K562 (cell line): ENCODE measurements at regions not wholly inside any gene's neighbourhood (a gene's known extent, or its start where the extent isn't known, plus 50 kb on each side); places are given as distances from the start of the nearest gene placed in this dataset.

Source experiments
- ATAC-seq: fragments of 200-7000 bp; cut with Tn5 transposase; 3 replicates; pipeline ENCODE4 v1.9.1; 2020; ENCODE audit warnings: moderate library complexity
- BruUV-seq: library from RNA; stranded (reverse); fragments of 400-500 nt; replicated peaks from 2 replicates; lab custom pipeline; 2021; lab: Mats Ljungman, UMichigan
- CTCF ChIA-PET: fragments of 300-600 bp; formaldehyde crosslinking; extraction: SDS; loops from one replicate; lab custom pipeline; 2021; ENCODE audit warnings: low intra/inter-chr PET ratio; lab: Yijun Ruan, JAX
- POLR2A ChIA-PET: fragments of 300-600, 350-650 bp; sonication (Branson Sonifier 250); formaldehyde crosslinking; extraction: SDS; loops from one replicate; lab custom pipeline; 2021; ENCODE audit warnings: antibody characterized with exemption, inconsistent platforms; lab: Yijun Ruan, JAX
- DNase-seq, 4 experiments: peaks; one replicate each; pipeline versions ENCODE4 v3.0.0 to v3.0.0-alpha.2; 2011 to 2018; ENCODE audit warnings: low spot score in 3 of 4, mixed read lengths in 3 of 4; ENCODE audit errors: extremely low read depth in 1 of 4
- FAIRE-seq: peaks from 2 replicates; lab custom pipeline; 2011; peaks lifted over from hg19 to GRCh38; lab: Jason Lieb, UNC
- H2AFZ ChIP-seq: 2 replicates; pipeline ENCODE4 v1.6.0; 2011; ENCODE audit warnings: low read depth, low read length, control low read depth, inconsistent platforms
- H3K27ac ChIP-seq: fragments of 200-600 bp; 3 replicates; pipeline ENCODE4 v1.8.0; 2011; ENCODE audit warnings: low read depth, mild to moderate bottlenecking, control low read depth, inconsistent platforms, low read length, moderate library complexity, mixed read lengths; ENCODE audit errors: extremely low read depth
- H3K27me3 ChIP-seq, 2 experiments: fragments of 300-600 bp in 1 of 2; 2 replicates in 1 of 2; 3 replicates in 1 of 2; pipeline versions ENCODE4 v1.6.0 to v1.8.0; 2011; ENCODE audit warnings: inconsistent platforms in 2 of 2, low read length in 2 of 2, mild to moderate bottlenecking in 1 of 2, mixed read lengths in 1 of 2, moderate library complexity in 1 of 2; ENCODE audit not compliant: control insufficient read depth in 2 of 2, insufficient read depth in 2 of 2
- H3K36me3 ChIP-seq: fragments of 300-600 bp; 3 replicates; pipeline ENCODE4 v1.8.0; 2011; ENCODE audit warnings: mild to moderate bottlenecking, low read length, inconsistent platforms; ENCODE audit not compliant: control insufficient read depth, insufficient read depth
- H3K4me1 ChIP-seq, 2 experiments: fragments of 200-600 bp in 1 of 2; replicated peaks in 1 of 2; 2 replicates in 1 of 2; 3 replicates in 1 of 2; pipeline versions ENCODE4 v1.5.1 to v1.8.0; 2011; ENCODE audit warnings: inconsistent platforms in 2 of 2, low read length in 2 of 2, mild to moderate bottlenecking in 1 of 2, mixed read lengths in 1 of 2, moderate library complexity in 1 of 2; ENCODE audit not compliant: control insufficient read depth in 2 of 2, insufficient read depth in 2 of 2
- H3K4me2 ChIP-seq: 2 replicates; pipeline ENCODE4 v1.6.1; 2011; ENCODE audit warnings: low read length, control low read depth, inconsistent platforms, mixed read lengths; ENCODE audit not compliant: insufficient read depth
- H3K4me3 ChIP-seq: fragments of 200-600 bp; sonication (generic), shearing (Covaris generic); 2 replicates; pipeline ENCODE4 v1.5.1; 2016; ENCODE audit warnings: control low read depth, inconsistent platforms
- H3K79me2 ChIP-seq: fragments of 200-600 bp; 3 replicates; pipeline ENCODE4 v1.8.0; 2011; ENCODE audit warnings: low read length, inconsistent platforms; ENCODE audit not compliant: control insufficient read depth, insufficient read depth
- H3K9ac ChIP-seq, 2 experiments: 2 replicates each; pipeline versions ENCODE4 v1.6.0 to v1.6.1; 2011; ENCODE audit warnings: low read depth in 2 of 2, low read length in 2 of 2, control low read depth in 1 of 2, inconsistent platforms in 1 of 2, mild to moderate bottlenecking in 1 of 2, mixed read lengths in 1 of 2; ENCODE audit not compliant: insufficient read depth in 1 of 2
- H3K9me1 ChIP-seq: one replicate; pipeline ENCODE4 v1.6.0; 2011; ENCODE audit warnings: inconsistent platforms, mild to moderate bottlenecking, low read length, moderate library complexity; ENCODE audit not compliant: control insufficient read depth, insufficient read depth
- H3K9me3 ChIP-seq: replicated peaks from 2 replicates; pipeline ENCODE4 v1.5.1; 2011; ENCODE audit warnings: low read depth, low read length, inconsistent platforms; ENCODE audit not compliant: control insufficient read depth, insufficient read depth
- H4K20me1 ChIP-seq: replicated peaks from 2 replicates; pipeline ENCODE4 v1.6.1; 2011; ENCODE audit warnings: low read length, inconsistent platforms, mixed read lengths; ENCODE audit not compliant: control insufficient read depth, insufficient read depth
- CBX1 ChIP-seq: sonication (generic); IDR thresholded peaks from 2 replicates; pipeline ENCODE4 v1.6.1; 2016; ENCODE audit warnings: antibody characterized with exemption, low read depth, mild to moderate bottlenecking
- CHD2 ChIP-seq: IDR thresholded peaks from 2 replicates; pipeline ENCODE4 v1.6.1; 2011; ENCODE audit warnings: low read depth, low read length
- FOXA1 ChIP-seq: fragments of 450-650 bp; IDR thresholded peaks from 2 replicates; pipeline ENCODE4 v1.6.1; 2016; ENCODE audit warnings: mild to moderate bottlenecking, borderline replicate concordance
- PRPF4 ChIP-seq: fragments of 200-400 bp; formaldehyde crosslinking; IDR thresholded peaks from one replicate; pipeline ENCODE4 v1.6.1; 2017; ENCODE audit warnings: low read length, low read depth, mild to moderate bottlenecking; ENCODE audit not compliant: insufficient read depth, poor library complexity, severe bottlenecking
- RCOR1 ChIP-seq, 2 experiments: IDR thresholded peaks; 2 replicates each; pipeline ENCODE4 v1.6.1; 2012; ENCODE audit warnings: low read depth in 2 of 2, low read length in 2 of 2, borderline replicate concordance in 1 of 2, improper control_type of control experiment in 1 of 2
- TRIM28 ChIP-seq: fragments of 450-650 bp; IDR thresholded peaks from 2 replicates; pipeline ENCODE4 v1.6.1; 2017
- USF1 ChIP-seq: sonication (generic); formaldehyde crosslinking; IDR thresholded peaks from 2 replicates; pipeline ENCODE4 v1.9.0; 2022; ENCODE audit warnings: mild to moderate bottlenecking, missing genetic modification reagents
- ZC3H11A ChIP-seq: IDR thresholded peaks from 2 replicates; pipeline ENCODE4 v1.6.1; 2012; ENCODE audit warnings: low read depth, low read length, improper control_type of control experiment
- ZFP30 ChIP-seq: fragments of 250-450 bp; sonication (Bioruptor Pico); IDR thresholded peaks from 2 replicates; pipeline ENCODE4 v1.8.0; 2022; ENCODE audit warnings: moderate library complexity, mild to moderate bottlenecking, inconsistent platforms, borderline replicate concordance
- WGBS: fragments of 100-300 bp; shearing (Covaris generic); methylation state at CpG from one replicate; pipeline ENCODE4 v1.1.6; 2016; ENCODE audit warnings: low coverage, mixed read lengths; ENCODE audit not compliant: insufficient coverage; ENCODE audit errors: missing lambda C conversion rate; 5-methylcytosine and 5-hydroxymethylcytosine counted together
- in situ Hi-C: fragments of 300-500 bp; cut with MboI; formaldehyde crosslinking; loops from 4 replicates; pipeline ENCODE4 v1.15.0; 2018; ENCODE audit warnings: inconsistent platforms, mixed read lengths
- intact Hi-C: fragments of 100-400 bp; cut with micrococcal nuclease; formaldehyde crosslinking; loops from 2 replicates; pipeline ENCODE4 v1.14.2; 2022
- TF ChIP-seq, protein P1 (sequence below): fragments of 450-650 bp; conservative IDR thresholded peaks from 2 replicates; pipeline ENCODE4 v1.6.1; 2016; ENCODE audit warnings: missing genetic modification characterization, low read depth, mild to moderate bottlenecking, missing compliant biosample characterization, moderate library complexity
- TF ChIP-seq, protein P2 (sequence below): fragments of 250-450 bp; sonication (Bioruptor Pico); IDR thresholded peaks from 2 replicates; pipeline ENCODE4 v1.6.1; 2021; ENCODE audit warnings: mild to moderate bottlenecking
- TF ChIP-seq, protein P3 (sequence below): sonication (generic); formaldehyde crosslinking; IDR thresholded peaks from 2 replicates; pipeline ENCODE4 v1.8.1; 2022; ENCODE audit warnings: missing genetic modification reagents
- TF ChIP-seq, protein P4 (sequence below): sonication (generic); formaldehyde crosslinking; IDR thresholded peaks from 2 replicates; pipeline ENCODE4 v1.8.0; 2022; ENCODE audit warnings: mild to moderate bottlenecking, low read depth, missing genetic modification reagents
- TF ChIP-seq, protein P5 (sequence below): fragments of 150-350 bp; conservative IDR thresholded peaks from 2 replicates; pipeline ENCODE4 v1.6.1; 2014; ENCODE audit warnings: low read length
- TF ChIP-seq, protein P6 (sequence below): fragments of 250-450 bp; sonication (Bioruptor Pico); IDR thresholded peaks from 2 replicates; pipeline ENCODE4 v1.8.0; 2021; ENCODE audit warnings: moderate library complexity, mild to moderate bottlenecking, inconsistent platforms

GRCh38 chr3:72313308-72313707, 528.4 kb upstream of the PROK2 start:
- Histone ChIP-seq H3K4me2 (no peak overlapping the region), H3K27me3 (no peaks in the 10 kb centered on the region), H3K4me3 (no peak overlapping the region), H3K4me1 (peaks cover 17 to 27% of the 10 kb centered on the region in 2 experiments), H3K36me3 (no peaks in the 10 kb centered on the region), H3K79me2 (no peaks in the 10 kb centered on the region), H3K27ac (no peak overlapping the region), H2AFZ (no peak overlapping the region), H4K20me1 (no peaks in the 10 kb centered on the region), H3K9me1 (no peaks in the 10 kb centered on the region), H3K9me3 (no peaks in the 10 kb centered on the region), H3K9ac (no peak overlapping the region)
- ChIA-PET POLR2A (interaction anchor here (0.5 to 0.6 kb wide), 2 partner anchors 9 to 29 kb away, joined by 3 to 4 read pairs; no protein-coding TSS in a partner anchor), CTCF (no interaction called here)
- DNase-seq (no peak), ATAC-seq (no peak), FAIRE-seq (no peak)
- WGBS: 80% methylated on average over 1 of the region's 1 CpG
- intact Hi-C loops (no loop called here), in situ Hi-C loops (no loop called here)
- BruUV-seq: no TSS peak
- no peak for TF ChIP-seq ZC3H11A
- TF ChIP-seq, protein P1, sequence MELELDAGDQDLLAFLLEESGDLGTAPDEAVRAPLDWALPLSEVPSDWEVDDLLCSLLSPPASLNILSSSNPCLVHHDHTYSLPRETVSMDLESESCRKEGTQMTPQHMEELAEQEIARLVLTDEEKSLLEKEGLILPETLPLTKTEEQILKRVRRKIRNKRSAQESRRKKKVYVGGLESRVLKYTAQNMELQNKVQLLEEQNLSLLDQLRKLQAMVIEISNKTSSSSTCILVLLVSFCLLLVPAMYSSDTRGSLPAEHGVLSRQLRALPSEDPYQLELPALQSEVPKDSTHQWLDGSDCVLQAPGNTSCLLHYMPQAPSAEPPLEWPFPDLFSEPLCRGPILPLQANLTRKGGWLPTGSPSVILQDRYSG (tag): no peak
- TF ChIP-seq CHD2: no peak
- TF ChIP-seq, protein P2, sequence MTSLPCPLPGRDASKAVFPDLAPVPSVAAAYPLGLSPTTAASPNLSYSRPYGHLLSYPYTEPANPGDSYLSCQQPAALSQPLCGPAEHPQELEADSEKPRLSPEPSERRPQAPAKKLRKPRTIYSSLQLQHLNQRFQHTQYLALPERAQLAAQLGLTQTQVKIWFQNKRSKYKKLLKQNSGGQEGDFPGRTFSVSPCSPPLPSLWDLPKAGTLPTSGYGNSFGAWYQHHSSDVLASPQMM: no peak
- TF ChIP-seq, protein P3, sequence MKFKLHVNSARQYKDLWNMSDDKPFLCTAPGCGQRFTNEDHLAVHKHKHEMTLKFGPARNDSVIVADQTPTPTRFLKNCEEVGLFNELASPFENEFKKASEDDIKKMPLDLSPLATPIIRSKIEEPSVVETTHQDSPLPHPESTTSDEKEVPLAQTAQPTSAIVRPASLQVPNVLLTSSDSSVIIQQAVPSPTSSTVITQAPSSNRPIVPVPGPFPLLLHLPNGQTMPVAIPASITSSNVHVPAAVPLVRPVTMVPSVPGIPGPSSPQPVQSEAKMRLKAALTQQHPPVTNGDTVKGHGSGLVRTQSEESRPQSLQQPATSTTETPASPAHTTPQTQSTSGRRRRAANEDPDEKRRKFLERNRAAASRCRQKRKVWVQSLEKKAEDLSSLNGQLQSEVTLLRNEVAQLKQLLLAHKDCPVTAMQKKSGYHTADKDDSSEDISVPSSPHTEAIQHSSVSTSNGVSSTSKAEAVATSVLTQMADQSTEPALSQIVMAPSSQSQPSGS (CRISPR knock-in tag): no peak
- no peak for TF ChIP-seq PRPF4
- TF ChIP-seq, protein P4, sequence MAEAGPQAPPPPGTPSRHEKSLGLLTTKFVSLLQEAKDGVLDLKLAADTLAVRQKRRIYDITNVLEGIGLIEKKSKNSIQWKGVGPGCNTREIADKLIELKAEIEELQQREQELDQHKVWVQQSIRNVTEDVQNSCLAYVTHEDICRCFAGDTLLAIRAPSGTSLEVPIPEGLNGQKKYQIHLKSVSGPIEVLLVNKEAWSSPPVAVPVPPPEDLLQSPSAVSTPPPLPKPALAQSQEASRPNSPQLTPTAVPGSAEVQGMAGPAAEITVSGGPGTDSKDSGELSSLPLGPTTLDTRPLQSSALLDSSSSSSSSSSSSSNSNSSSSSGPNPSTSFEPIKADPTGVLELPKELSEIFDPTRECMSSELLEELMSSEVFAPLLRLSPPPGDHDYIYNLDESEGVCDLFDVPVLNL (CRISPR knock-in tag): no peak
- TF ChIP-seq CBX1: no peak
- TF ChIP-seq, protein P5, sequence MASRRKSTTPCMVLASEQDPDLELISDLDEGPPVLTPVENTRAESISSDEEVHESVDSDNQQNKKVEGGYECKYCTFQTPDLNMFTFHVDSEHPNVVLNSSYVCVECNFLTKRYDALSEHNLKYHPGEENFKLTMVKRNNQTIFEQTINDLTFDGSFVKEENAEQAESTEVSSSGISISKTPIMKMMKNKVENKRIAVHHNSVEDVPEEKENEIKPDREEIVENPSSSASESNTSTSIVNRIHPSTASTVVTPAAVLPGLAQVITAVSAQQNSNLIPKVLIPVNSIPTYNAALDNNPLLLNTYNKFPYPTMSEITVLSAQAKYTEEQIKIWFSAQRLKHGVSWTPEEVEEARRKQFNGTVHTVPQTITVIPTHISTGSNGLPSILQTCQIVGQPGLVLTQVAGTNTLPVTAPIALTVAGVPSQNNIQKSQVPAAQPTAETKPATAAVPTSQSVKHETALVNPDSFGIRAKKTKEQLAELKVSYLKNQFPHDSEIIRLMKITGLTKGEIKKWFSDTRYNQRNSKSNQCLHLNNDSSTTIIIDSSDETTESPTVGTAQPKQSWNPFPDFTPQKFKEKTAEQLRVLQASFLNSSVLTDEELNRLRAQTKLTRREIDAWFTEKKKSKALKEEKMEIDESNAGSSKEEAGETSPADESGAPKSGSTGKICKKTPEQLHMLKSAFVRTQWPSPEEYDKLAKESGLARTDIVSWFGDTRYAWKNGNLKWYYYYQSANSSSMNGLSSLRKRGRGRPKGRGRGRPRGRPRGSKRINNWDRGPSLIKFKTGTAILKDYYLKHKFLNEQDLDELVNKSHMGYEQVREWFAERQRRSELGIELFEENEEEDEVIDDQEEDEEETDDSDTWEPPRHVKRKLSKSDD: no peak
- no peak for TF ChIP-seq ZFP30
- no peak for TF ChIP-seq USF1
- no peak for TF ChIP-seq TRIM28
- TF ChIP-seq, protein P6, sequence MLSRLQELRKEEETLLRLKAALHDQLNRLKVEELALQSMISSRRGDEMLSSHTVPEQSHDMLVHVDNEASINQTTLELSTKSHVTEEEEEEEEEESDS: no peak
- TF ChIP-seq FOXA1: no peak
- 0 out of 4 replicates have a peak, but pooled peaks of 1 of the 2 experiments have one; percentile 36 for TF ChIP-seq RCOR1 (IDR thresholded peaks at IDR 0.05; ENCODE audit: borderline replicate concordance in 1 of 2, low read depth in 2 of 2, low read length in 2 of 2)
